ENCODE measurements at regions not wholly inside any gene's neighbourhood (a gene's known extent, or its start where the extent isn't known, plus 50 kb on each side); places are given as distances from the start of the nearest gene placed in this dataset.

DNA sequence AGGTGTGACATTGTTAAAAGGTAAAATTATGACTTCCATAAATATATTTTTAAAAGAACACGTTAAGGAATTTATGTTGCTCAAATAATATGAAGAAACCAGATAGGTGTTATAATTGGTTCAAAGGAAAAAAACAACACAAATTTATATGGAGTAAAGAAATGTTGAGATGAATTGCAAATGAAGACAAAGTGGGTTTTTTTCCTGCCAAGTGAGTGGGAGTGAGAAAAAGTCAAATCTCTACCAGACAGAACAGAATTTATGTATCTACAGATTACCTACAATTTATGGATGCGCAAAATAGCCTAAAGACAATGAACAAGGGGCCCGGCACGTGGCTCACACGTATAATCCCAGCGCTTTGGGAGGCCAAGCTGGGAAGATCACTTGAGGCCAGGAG lies 159.7 kb upstream of the SLC1A4 start (continued):
- no peak for TF ChIP-seq SIN3A (conservative IDR thresholded peaks at IDR 0.05 in 1 of 2, IDR thresholded peaks at IDR 0.05 in 1 of 2; ENCODE audit: low read depth in 1 of 2, low read length in 2 of 2)
- TF ChIP-seq RXRA (IDR thresholded peaks at IDR 0.05; ENCODE audit: insufficient read depth, low read depth, low read length), result no peak
- no peak for TF ChIP-seq JUND (IDR thresholded peaks at IDR 0.05; ENCODE audit: low read length)
- no peak for TF ChIP-seq YY1 (IDR thresholded peaks at IDR 0.05; ENCODE audit: low read depth, low read length)
- TF ChIP-seq E2F6 (IDR thresholded peaks at IDR 0.05), result no peak
- no peak for TF ChIP-seq TEAD4 (IDR thresholded peaks at IDR 0.05; ENCODE audit: low read depth, low read length)

Measured in H1 (cell line).